ENCODE measurements at regions not wholly inside any gene's neighbourhood (a gene's known extent, or its start where the extent isn't known, plus 50 kb on each side); places are given as distances from the start of the nearest gene placed in this dataset.

DNA sequence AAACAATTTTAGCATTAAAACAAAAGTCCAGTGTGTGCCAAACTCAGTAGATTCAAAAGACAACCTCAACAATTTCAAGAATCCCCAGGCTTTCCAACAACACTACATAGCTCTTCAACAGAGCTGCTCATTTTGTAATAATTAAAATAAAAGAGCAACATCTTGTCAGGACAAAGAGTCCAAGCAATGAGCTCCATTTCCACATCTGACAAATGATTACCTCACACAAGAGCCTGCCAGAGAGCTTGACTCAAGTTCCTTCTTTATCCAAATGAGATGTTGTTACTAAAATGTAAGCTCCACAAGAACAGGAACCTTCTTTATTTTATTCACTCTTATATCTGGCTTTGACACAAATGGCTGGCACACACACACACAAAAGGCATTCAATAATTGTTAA lies 449.8 kb downstream of the HACE1 start:
- H3K9me3 Mint-ChIP-seq: no peaks in the 10 kb centered on the region
- H3K4me1 Mint-ChIP-seq: no peaks in the 10 kb centered on the region
- no peak overlapping the region for H3K4me3 Mint-ChIP-seq
- ATAC-seq (no peak), DNase-seq (ENCODE audit: low spot score in 2 of 2) (no peak)
- H3K36me3 Mint-ChIP-seq: no peaks in the 10 kb centered on the region
- H3K27ac Mint-ChIP-seq: no peak overlapping the region

DNA sequence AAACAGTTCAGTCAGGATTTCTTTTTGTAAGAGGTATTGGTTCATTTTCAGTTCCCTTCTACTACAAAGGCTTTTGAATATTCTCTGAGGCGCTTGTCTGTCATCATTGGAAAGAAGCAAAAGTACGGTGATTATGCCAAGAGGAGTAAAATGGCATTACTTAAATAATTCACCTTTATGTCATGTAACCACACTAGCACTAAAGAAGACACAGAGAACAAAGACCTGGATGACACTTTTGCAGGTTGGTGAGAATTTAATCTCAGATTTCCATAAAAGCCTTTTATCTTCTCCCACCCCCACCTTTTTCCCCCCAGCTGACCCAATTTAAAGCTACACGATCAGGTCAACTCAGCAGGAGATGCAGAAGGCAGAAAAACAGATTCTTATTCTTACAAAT lies 451.8 kb downstream of the HACE1 start:
- no peaks in the 10 kb centered on the region for H3K9me3 Mint-ChIP-seq
- no peak overlapping the region for H3K27ac Mint-ChIP-seq
- no peaks in the 10 kb centered on the region for H3K36me3 Mint-ChIP-seq
- no peak overlapping the region for H3K4me3 Mint-ChIP-seq
- H3K4me1 Mint-ChIP-seq: no peaks in the 10 kb centered on the region
- ATAC-seq (no peak), DNase-seq (ENCODE audit: low spot score in 2 of 2) (no peak)

DNA sequence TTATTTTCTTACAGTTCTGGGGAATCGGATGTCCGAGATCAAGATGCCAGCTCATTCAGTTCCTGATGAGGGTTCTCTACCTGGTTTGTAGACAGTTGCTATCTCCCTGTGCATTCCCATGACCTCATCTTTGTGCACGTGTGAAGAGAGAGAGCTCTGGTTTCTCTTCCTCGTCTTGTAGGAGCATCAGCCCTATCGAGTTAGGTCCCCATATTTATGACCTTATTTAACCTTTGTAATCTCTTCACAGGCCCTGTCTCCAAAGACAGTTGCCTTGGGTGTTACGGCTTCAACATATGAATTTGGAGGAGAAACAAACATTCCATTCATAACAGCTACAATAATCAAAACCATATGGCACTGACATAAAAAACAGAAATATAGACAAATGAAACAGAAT lies 455.3 kb downstream of the HACE1 start:
- Mint-ChIP-seq H3K9me3 (no peaks in the 10 kb centered on the region), H3K36me3 (no peaks in the 10 kb centered on the region), H3K27ac (no peak overlapping the region), H3K4me3 (no peak overlapping the region), H3K4me1 (no peaks in the 10 kb centered on the region)
- no peak for DNase-seq (ENCODE audit: low spot score in 2 of 2)
- ATAC-seq: no peak

DNA sequence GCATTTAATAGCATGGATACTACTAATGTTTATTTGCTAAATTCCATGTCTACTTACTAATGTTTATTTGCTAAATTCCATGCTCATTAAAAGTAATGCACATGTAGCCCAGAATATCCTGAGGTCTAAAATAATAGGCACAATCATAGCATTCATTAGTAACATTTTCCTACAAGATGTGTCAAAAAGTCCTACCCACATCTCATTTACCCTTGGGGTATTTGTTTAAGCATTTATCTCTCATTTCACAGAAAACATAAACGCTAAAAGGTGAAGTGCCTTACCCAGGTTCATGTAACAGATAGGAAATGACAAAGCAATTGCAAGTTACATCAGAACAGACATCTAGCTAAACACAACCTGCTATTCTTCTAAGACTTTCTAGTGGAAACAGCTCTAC lies 457.1 kb downstream of the HACE1 start:
- H3K4me3 Mint-ChIP-seq: no peak overlapping the region
- H3K36me3 Mint-ChIP-seq: no peaks in the 10 kb centered on the region
- no peak overlapping the region for H3K27ac Mint-ChIP-seq
- no peaks in the 10 kb centered on the region for H3K4me1 Mint-ChIP-seq
- no peak for DNase-seq (ENCODE audit: low spot score in 2 of 2)
- no peak for ATAC-seq
- H3K9me3 Mint-ChIP-seq: no peaks in the 10 kb centered on the region

DNA sequence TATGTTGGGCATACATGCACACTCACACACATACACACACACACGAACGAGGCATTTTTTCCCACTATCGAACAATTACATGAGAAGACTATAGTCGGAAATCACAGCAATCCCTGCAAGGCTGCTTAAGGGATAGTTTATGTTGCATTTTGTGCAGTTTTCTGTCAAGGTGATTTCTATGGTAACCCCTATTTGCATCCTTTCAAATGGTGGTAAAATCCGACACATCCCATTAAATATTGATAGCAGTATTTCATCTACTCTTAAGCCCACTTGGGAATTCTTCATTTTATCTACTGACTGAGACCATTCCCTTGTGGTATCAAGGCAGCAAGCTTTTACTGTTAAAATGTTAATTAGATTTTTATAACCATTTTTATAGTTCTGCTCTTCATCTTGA lies 457.8 kb downstream of the HACE1 start:
- no peaks in the 10 kb centered on the region for H3K4me1 Mint-ChIP-seq
- ATAC-seq (no peak), DNase-seq (ENCODE audit: low spot score in 2 of 2) (no peak)
- no peaks in the 10 kb centered on the region for H3K36me3 Mint-ChIP-seq
- no peak overlapping the region for H3K4me3 Mint-ChIP-seq
- H3K9me3 Mint-ChIP-seq: no peaks in the 10 kb centered on the region
- no peak overlapping the region for H3K27ac Mint-ChIP-seq

DNA sequence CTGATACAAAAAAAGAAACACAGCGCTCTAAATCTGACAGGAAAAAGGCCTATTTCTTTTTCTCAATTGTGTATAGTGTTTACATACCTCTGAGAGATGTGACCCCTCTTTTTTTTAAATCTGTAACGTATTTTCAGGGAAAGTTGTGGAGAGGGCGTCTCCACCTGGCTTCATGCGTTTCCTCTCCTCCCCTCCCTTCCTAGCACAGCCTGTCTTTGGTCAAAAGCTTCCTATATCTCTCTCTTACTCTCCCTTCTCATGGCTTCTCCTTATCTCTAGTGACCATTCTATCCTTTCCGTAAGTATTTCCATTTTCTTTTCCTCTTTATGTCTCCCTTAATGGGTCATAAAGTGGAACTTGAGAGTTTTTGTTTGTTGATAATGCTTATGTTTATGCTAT lies 458.9 kb downstream of the HACE1 start:
- H3K4me1 Mint-ChIP-seq: no peaks in the 10 kb centered on the region

DNA sequence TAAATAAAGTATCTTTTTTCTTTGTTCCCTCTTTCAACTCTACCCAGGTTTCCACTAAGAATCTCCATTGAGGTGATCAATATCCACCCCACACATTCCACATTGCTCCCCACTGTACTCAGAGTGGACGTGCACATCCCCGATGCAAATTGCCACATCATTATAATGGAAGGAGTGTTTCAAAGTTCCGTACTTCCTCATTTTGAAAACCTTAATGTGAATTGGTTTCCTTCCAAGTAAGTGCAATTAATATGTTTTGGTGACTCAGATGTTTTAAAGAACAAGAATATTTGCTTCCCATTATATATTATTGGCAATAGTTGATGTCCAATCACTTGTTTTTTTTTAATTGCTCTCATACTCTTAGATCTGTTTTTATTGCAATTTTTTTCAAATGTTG lies 463.6 kb downstream of the HACE1 start:
- no peak overlapping the region for H3K27ac Mint-ChIP-seq
- H3K4me1 Mint-ChIP-seq: no peaks in the 10 kb centered on the region
- ATAC-seq (no peak), DNase-seq (ENCODE audit: low spot score in 2 of 2) (no peak)
- H3K36me3 Mint-ChIP-seq: no peaks in the 10 kb centered on the region
- no peak overlapping the region for H3K4me3 Mint-ChIP-seq
- H3K9me3 Mint-ChIP-seq: no peaks in the 10 kb centered on the region

More for the DNA sequence above, 458.9 kb downstream of the HACE1 start:
- ATAC-seq: no peak
- no peak for DNase-seq (ENCODE audit: low spot score in 2 of 2)
- Mint-ChIP-seq H3K4me3 (no peak overlapping the region), H3K36me3 (no peaks in the 10 kb centered on the region), H3K9me3 (no peaks in the 10 kb centered on the region), H3K27ac (no peak overlapping the region)

DNA sequence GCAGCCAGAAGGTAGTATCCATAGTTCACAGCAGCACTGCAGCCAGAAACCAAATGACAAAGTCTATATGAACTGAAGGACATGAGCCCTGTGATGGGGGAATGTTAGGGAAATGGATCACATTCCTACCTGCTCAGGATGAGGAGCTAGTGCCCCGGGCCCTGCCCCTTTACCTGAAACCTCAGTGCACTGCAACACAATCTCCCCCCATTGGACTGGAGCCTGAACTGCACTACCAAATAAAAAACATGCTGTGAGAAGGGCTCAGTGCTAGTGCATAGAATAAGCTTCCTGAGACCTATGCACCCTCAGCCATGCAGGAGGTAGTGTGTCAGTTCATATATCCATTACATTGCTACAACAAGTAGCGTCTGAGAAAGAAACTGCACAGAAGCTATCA lies 477.8 kb downstream of the HACE1 start:
- no peak for DNase-seq (ENCODE audit: low spot score in 2 of 2)
- Mint-ChIP-seq H3K4me3 (no peak overlapping the region), H3K9me3 (peaks cover 6% of the 10 kb centered on the region), H3K4me1 (no peaks in the 10 kb centered on the region), H3K36me3 (no peaks in the 10 kb centered on the region), H3K27ac (no peak overlapping the region)
- ATAC-seq: no peak

DNA sequence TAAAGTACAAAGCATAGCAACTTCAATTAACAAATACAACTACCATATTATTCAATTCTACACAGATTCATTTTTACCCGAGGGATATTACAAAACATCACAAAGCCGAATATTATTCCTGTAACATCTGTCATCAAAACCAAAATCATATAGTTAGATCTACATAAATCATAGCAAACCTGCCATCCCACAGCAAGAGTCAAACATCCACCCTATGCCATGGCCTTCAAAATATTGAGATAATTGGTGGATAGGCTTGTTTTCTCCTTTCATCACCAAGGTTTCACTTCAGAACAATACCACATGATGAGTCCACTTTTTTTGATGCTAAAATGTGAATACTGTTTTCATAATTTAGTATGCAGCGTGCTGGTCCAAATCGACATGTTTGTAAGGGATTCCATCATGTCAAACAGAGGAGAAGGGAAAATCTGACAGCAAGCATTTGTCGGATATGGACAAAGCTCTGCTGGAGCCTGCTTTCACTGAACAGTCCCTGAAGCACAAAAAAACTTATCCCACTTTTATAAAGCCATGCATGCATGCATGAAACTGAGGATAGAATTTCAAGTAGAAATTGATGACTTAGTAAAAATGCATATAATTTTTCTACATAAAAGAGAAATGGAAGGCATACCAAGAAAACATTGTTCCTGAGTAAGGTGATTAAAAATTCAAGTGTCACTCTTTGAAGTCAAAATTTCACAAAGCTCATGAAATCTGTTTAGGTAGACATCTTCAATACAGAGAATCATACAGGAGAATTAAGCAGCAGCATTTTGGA lies 494.1 kb downstream of the HACE1 start:
- ATAC-seq: no peak
- Mint-ChIP-seq H3K9me3 (no peaks in the 10 kb centered on the region), H3K4me3 (no peak overlapping the region), H3K4me1 (no peaks in the 10 kb centered on the region), H3K27ac (no peak overlapping the region), H3K36me3 (no peaks in the 10 kb centered on the region)
- DNase-seq (ENCODE audit: low spot score in 2 of 2): no peak

DNA sequence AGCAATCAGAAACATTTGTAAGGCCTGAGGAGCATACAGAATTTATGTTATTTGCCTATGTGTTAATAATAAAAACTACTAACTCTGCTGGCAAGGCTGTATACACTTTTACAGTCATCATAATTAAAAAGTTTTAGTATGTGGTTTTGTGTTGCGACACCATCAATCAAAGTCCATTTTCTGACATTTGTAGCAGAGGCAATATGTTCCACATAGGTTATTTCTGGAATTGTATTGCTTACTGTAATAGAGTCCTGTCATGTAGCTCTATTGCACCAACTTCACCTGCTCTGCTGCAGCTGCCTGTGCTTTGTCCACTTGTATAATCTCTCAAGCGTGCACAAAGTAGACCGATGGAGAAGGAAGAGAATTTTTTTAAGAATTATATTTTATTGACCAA lies 501.8 kb downstream of the HACE1 start:
- DNase-seq (ENCODE audit: low spot score in 2 of 2): no peak
- Mint-ChIP-seq H3K36me3 (no peaks in the 10 kb centered on the region), H3K4me1 (no peaks in the 10 kb centered on the region), H3K4me3 (no peak overlapping the region), H3K27ac (no peak overlapping the region), H3K9me3 (no peaks in the 10 kb centered on the region)
- ATAC-seq: no peak

DNA sequence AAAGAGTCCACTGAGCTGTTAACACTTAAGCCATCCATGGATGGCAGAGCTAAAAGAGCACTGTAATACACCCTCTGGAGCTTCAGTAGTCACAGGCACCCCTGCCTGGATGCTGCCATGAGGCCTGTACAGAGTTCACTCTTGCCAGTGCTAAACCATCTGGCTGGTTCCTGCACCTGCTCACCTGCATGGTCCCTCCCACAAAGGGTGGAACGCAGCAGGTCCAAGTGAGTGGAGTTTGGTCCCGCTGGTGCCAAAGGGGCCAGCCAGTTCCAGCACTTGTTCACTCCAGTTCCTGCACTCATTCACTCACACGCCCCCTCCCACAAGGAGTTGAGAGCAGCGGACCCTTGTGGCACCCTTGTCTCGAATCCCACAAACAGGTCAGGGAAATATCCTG lies 503.5 kb downstream of the HACE1 start:
- H3K4me3 Mint-ChIP-seq: no peak overlapping the region
- no peak overlapping the region for H3K27ac Mint-ChIP-seq
- no peak for DNase-seq (ENCODE audit: low spot score in 2 of 2)
- no peaks in the 10 kb centered on the region for H3K36me3 Mint-ChIP-seq
- no peaks in the 10 kb centered on the region for H3K9me3 Mint-ChIP-seq
- peak; percentile 32 for ATAC-seq
- H3K4me1 Mint-ChIP-seq: no peaks in the 10 kb centered on the region

DNA sequence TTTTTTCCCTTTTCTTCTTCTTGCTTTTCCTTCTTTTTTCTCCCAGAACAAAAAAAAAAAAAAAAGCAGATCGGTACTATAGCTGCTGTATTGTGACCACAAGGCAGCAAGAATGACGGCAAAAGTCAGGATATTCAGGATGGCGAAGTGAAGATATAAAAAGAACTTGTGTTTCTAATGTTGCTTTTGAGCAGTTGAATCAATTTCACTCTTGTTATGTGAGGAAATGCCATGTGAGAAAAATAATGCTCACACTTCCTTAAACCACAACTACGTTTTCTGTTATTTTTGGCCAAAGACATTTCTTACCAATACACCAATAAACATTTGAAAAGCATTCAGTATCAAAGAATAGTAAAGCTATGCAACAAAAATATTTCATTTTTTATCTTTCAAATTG lies 510.5 kb downstream of the HACE1 start:
- Mint-ChIP-seq H3K27ac (no peak overlapping the region), H3K9me3 (peaks cover 3% of the 10 kb centered on the region), H3K4me1 (no peaks in the 10 kb centered on the region), H3K4me3 (no peak overlapping the region), H3K36me3 (no peaks in the 10 kb centered on the region)
- DNase-seq (ENCODE audit: low spot score in 2 of 2) (no peak), ATAC-seq (no peak)

DNA sequence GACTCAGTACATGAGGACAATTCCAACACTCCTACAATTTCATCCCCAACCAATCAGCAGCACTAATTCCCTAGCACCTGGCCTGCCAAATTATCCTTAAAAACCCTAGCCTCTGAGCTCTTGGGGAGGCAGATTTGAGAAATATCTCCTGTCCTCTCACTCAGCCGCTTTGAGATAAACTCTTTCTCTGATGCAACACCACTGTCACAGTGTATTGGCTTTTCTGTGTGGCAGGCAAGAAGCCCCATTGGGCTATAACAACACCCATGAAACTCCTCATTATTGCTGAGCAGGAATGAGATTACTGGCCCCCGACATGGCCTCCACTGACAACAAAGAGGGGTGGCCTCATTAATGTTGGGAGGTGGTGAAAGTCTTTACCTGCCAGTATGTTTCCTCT lies 515.5 kb downstream of the HACE1 start:
- no peak for DNase-seq (ENCODE audit: low spot score in 2 of 2)
- Mint-ChIP-seq H3K4me1 (no peaks in the 10 kb centered on the region), H3K27ac (no peak overlapping the region), H3K4me3 (no peak overlapping the region), H3K36me3 (no peaks in the 10 kb centered on the region), H3K9me3 (peaks cover 5% of the 10 kb centered on the region)
- ATAC-seq: no peak

DNA sequence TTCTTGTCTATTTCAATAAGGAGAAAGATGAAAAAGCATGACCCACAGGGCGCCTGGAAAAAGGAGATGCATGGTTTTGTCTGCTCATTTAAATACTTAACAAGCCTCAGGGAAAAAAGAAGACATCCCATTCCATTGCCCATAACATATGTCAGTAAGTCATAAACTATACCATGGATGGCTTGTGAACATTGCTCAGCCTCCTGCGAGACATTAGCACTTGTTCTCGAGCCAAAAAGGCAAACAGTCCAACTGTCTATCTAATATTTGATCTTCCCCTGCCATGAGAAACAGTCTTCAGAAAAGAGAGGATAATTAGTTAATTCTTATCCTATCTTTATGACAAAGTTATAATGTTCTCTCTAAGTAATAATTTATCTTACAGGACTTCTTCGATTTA lies 527.4 kb downstream of the HACE1 start:
- Mint-ChIP-seq H3K9me3 (no peaks in the 10 kb centered on the region), H3K4me3 (no peak overlapping the region), H3K27ac (no peak overlapping the region), H3K4me1 (no peaks in the 10 kb centered on the region), H3K36me3 (no peaks in the 10 kb centered on the region)
- ATAC-seq (no peak), DNase-seq (ENCODE audit: low spot score in 2 of 2) (no peak)

DNA sequence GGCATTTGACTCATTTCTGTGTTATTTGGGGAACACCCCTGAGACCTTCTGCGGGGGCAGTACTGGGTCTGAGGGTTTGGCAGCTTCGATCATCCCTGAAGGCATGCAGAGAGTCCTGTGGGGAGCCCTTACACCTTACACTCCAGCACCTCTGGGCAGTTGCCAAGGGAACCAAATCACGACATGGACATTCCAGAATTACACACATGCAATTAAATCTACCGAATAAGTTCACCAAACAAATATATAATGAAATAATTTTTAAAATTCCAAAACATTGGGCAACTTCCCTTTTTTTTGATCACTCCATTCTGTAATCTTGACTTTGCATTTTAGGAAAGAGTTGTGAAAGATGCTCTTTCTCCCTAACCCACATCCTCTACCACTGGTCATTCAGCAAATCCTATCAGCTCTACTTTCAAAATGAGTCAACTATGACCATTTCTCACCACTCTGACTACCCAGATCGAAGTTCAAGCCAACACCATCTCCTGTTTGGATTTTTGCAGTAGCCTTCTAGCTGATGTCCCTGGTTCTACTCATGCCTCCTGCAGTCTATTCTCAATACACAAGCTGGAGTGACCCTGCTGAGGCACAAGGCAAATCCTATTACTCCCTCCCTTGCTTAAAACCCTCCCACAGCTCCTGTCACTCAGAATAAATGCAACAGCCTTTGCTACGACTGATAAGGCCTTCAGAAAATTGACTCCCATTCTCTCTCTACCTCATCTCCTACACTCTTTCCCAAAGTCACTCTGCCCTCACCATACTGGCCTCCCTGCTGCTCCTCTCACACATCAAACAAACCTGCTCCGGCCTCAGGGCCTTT lies 533.3 kb downstream of the HACE1 start:
- Mint-ChIP-seq H3K4me3 (no peak overlapping the region), H3K27ac (no peak overlapping the region)

More for the DNA sequence above, 533.3 kb downstream of the HACE1 start:
- H3K9me3 Mint-ChIP-seq: no peaks in the 10 kb centered on the region
- ATAC-seq: peak; percentile 31
- H3K36me3 Mint-ChIP-seq: no peaks in the 10 kb centered on the region
- no peaks in the 10 kb centered on the region for H3K4me1 Mint-ChIP-seq
- no peak for DNase-seq (ENCODE audit: low spot score in 2 of 2)
